Islet precursor cell (in vitro differentiated cells): ENCODE measurements at regions not wholly inside any gene's neighbourhood (a gene's known extent, or its start where the extent isn't known, plus 50 kb on each side); places are given as distances from the start of the nearest gene placed in this dataset.
"Not testable (repeated sequence)": the region's sequence is repeated elsewhere in the genome, so short reads cannot be mapped to it uniquely, and the experiment has no call there.

ENCODE experiments used
- DNase-seq: peaks from one replicate; pipeline ENCODE4 v3.0.0-alpha.2; 2018

- DNase-seq: no peak
Observed at GRCh38 chr7:8938044-8938805, 504.8 kb downstream of the NXPH1 start.

- DNase-seq: no peak
Observed at GRCh38 chr7:8939446-8939845, 506.0 kb downstream of the NXPH1 start.

- DNase-seq: no peak
Observed at GRCh38 chr7:8963722-8964121, 530.3 kb downstream of the NXPH1 start.

GRCh38 chr7:8965177-8965576, 531.8 kb downstream of the NXPH1 start:
- DNase-seq: no peak

GRCh38 chr7:8973601-8974000, 540.2 kb downstream of the NXPH1 start:
- no peak for DNase-seq

GRCh38 chr7:8975681-8976080, 542.3 kb downstream of the NXPH1 start:
- no peak for DNase-seq

- no peak for DNase-seq
Observed at GRCh38 chr7:8982338-8982992, 549.1 kb downstream of the NXPH1 start.

- DNase-seq: no peak
Observed at GRCh38 chr7:8985255-8985654, 551.8 kb downstream of the NXPH1 start.

GRCh38 chr7:8988267-8988666, 554.9 kb downstream of the NXPH1 start:
- DNase-seq: no peak

- no peak for DNase-seq
Observed at GRCh38 chr7:8991159-8991558, 557.8 kb downstream of the NXPH1 start.

GRCh38 chr7:8998762-8999161, 565.4 kb downstream of the NXPH1 start:
- peak; percentile 59 for DNase-seq

- DNase-seq: peak; percentile 69
Observed at GRCh38 chr7:9013940-9014339, 580.5 kb downstream of the NXPH1 start.

GRCh38 chr7:9017286-9017685, 583.9 kb downstream of the NXPH1 start:
- DNase-seq: no peak

GRCh38 chr7:9022456-9022855, 589.0 kb downstream of the NXPH1 start:
- no peak for DNase-seq

- DNase-seq: no peak
Observed at GRCh38 chr7:9023675-9024294, 590.4 kb downstream of the NXPH1 start.

GRCh38 chr7:9026121-9026520, 592.7 kb downstream of the NXPH1 start:
- no peak for DNase-seq

- DNase-seq: no peak
Observed at GRCh38 chr7:9028012-9028411, 594.6 kb downstream of the NXPH1 start.

GRCh38 chr7:9029681-9030530, 596.5 kb downstream of the NXPH1 start:
- no peak for DNase-seq

- no peak for DNase-seq
Observed at GRCh38 chr7:9030976-9031375, 597.6 kb downstream of the NXPH1 start.

- DNase-seq: no peak
Observed at GRCh38 chr7:9031386-9031785, 598.0 kb downstream of the NXPH1 start.

- DNase-seq: no peak
Observed at GRCh38 chr7:9036080-9036479, 602.7 kb downstream of the NXPH1 start.

GRCh38 chr7:9071160-9071762, 637.9 kb downstream of the NXPH1 start:
- no peak for DNase-seq

- not testable (repeated sequence) for DNase-seq
Observed at GRCh38 chr7:9075774-9076173, 642.4 kb downstream of the NXPH1 start.
